Effector CD8-positive, alpha-beta T cell (primary cell): ENCODE measurements at regions not wholly inside any gene's neighbourhood (a gene's known extent, or its start where the extent isn't known, plus 50 kb on each side); places are given as distances from the start of the nearest gene placed in this dataset.
"Not testable (repeated sequence)": the region's sequence is repeated elsewhere in the genome, so short reads cannot be mapped to it uniquely, and the experiment has no call there.

Experiments used
- DNase-seq: peaks from one replicate; lab custom pipeline; 2025; lab: John Stamatoyannopoulos, UW

GRCh38 chr3:95167748-95168147 lies 1104.9 kb downstream of the NSUN3 start:
- DNase-seq = no peak

DNA sequence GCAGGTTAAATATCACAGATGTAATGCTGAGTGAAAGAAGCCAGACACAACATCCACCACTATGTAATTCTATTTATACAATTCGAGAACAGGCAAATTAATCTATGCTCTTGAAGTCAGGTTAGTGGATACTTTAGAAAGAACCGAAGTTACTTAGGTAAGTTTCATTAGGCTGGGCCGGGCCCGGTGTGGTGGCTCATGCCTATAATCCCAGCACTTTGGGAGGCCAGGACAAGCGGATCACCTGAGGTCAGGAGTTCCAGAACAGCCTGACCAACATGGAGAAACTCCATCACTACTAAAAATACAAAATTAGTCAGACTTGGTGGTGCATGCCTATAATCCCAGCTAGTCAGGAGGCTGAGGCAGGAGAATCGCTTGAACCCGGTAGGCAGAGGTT lies 1105.7 kb downstream of the NSUN3 start:
- DNase-seq = no peak

DNA sequence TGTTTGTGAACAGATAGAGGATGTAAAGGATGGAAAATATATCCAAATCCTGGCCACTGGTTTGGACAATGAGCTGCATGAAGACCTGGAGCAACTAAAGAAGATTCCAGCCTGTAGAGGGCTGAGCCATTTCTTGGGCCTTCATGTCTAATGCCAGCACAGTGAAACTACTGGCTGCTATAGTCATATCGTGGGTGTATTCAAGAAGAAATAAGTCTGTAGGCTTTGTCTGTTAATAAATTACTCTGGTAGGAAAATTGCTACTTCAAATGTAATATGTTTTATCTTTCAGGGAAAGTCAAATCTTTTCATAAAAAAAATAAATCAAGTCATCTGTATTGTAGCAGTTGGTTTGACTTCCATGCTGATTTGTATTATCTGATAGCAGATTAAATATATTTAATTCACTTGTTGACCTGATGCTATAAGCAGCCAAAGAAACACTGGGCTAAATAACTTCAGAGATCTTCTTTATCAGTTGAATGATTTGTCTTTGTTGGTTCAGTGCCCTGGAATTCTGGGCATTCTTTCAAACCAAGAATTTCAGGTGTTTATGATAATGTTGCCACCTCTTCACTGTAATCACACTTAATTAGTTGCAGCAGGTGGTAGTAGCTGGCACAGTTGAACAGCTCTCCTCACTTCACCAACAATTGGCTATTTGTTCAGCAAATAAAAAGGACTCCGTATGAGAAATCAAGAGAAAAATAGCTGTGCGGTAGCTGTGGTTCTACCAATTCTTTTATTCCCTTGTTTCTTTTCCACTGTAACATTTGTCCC lies 1109.5 kb downstream of the NSUN3 start:
- DNase-seq = no peak

GRCh38 chr3:95177096-95177495 lies 1114.2 kb downstream of the NSUN3 start:
- no peak for DNase-seq

GRCh38 chr3:95184038-95184437 lies 1121.2 kb downstream of the NSUN3 start:
- DNase-seq = no peak

DNA sequence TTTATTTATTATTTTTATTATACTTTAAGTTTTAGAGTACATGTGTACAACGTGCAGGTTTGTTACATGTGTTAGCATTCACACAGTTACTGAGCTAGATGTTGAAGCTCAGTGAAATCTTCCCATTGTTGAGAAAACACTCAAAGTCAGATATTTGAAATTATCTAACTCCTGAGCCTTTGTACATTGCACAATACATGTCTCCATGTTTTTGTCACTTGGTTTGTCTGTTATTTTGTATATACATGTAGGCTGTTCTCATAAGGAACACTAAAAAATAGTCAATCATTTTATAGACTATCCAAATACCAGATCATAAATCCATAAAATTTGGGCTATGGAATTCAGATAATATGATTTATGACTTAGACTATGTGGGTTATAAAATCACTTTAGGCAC lies 1126.5 kb downstream of the NSUN3 start:
- no peak for DNase-seq

GRCh38 chr3:95197661-95198060 lies 1134.8 kb downstream of the NSUN3 start:
- DNase-seq = no peak

GRCh38 chr3:95200384-95200783 lies 1137.5 kb downstream of the NSUN3 start:
- DNase-seq = no peak

- no peak for DNase-seq
These were observed 1148.0 kb downstream of the NSUN3 start for GRCh38 chr3:95210878-95211277.

DNA sequence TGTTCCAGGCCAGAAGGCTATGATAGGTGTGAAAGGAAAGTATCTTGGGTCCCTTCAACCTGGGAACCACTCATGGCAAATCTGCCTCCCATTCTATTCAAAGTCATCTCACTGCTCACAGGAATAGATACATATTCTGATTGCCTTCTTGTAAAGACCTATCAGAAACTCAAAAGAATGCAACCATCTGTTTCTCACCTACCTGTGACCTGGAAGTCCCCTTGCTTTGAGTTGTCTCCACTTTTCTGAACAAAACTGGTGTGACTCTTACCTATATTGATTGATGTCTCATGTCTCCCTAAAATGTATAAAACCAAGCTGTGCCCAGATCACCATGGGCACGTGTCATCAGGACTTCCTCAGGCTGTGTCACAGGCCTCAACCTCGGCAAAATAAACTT lies 1149.3 kb downstream of the NSUN3 start:
- no peak for DNase-seq

- DNase-seq = no peak
These were observed 1152.6 kb downstream of the NSUN3 start for GRCh38 chr3:95215437-95215957.

- DNase-seq = no peak
These were observed 1154.8 kb downstream of the NSUN3 start for GRCh38 chr3:95217661-95218060.

DNA sequence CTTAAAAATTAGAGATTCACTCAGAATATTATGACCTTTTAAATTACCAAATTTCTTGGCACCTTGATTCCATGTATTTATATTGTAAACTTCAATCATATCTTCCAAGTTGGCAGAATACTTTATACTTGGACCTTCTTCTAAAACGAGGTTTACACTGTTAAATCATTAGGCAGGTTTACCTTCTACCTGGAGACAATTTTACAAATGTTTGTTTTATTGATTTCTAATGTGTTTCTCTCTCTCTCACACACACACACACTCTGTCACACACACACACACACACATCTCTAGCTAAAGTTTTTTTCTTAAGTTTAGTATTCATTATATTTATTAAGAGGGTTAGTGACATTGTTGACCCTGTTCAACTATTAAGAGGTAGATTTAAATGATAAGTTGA lies 1155.6 kb downstream of the NSUN3 start:
- no peak for DNase-seq

DNA sequence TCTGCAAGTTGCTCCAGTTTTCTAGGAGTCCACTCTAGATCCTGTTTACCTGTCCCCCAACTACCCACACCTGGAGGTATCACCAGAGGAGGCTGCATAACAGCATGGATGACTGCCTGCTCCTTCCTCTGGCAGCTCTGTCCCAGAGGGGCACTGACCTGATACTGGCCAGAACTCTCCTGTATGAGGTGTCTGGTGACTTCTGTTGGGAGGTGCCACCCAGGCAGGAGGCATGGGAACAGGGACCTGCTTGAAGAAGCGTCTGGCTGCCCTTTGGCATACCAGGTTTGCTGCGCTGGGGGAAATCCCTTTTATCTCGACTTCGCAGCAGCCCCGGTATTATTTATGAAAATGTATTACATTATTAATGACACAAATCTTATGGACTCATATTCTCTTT lies 1163.6 kb downstream of the NSUN3 start:
- DNase-seq = no peak

DNA sequence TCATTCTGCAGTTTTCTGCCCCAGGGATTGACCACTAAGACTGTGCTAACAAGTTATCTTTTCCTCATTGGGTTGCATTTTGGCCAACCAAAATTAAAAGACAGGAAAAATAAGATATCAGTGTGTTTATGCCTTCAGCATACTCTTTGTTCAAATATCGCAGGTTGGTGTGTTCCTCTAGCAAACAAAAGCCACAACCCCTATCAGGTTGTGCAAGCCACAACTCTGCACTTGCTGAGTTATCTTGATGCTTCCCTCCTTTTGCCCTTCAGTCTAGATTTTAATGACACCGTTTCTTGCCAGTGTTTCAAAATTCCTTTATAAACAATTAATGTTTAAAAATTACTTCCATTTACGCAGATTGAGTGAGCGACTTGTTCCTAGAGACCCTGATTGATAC lies 1164.2 kb downstream of the NSUN3 start:
- DNase-seq = no peak

DNA sequence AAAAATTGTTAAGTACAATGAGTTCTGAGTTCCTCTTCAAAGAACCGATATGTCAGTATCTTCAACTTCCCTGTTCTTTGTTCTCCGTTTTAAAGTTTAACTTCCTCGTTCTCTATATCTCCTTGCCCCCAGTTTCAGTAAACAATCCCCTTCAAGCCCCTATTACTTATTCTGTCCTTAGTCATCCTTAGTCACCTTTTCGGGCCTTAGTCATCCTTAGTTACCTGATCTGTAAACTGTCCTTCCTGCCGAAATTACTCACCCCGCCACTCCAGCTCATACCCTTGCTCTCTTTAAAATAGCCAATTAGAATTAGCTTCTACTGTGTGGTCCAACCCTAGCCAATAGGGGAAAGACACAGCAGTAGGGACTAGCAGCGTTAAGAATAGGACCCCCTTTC lies 1165.6 kb downstream of the NSUN3 start:
- DNase-seq = no peak

DNA sequence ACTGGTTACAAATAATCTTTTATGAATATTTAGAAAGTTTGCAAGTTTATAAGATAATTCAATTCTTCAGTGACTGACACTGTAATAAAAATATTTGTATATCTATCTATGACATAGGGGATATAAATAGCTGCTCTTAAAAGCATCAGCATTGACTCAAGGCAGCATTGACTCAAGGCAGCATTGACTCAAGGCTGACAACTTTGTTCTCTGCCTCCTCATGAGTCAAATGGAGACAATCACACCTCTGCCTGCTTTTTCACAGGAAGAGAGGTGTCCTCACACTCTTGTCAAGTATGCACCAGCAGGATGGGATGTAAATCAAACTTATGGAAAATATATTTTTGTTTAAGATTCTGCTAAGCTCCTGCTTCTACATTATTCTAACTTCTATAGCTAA lies 1173.1 kb downstream of the NSUN3 start:
- DNase-seq = no peak

DNA sequence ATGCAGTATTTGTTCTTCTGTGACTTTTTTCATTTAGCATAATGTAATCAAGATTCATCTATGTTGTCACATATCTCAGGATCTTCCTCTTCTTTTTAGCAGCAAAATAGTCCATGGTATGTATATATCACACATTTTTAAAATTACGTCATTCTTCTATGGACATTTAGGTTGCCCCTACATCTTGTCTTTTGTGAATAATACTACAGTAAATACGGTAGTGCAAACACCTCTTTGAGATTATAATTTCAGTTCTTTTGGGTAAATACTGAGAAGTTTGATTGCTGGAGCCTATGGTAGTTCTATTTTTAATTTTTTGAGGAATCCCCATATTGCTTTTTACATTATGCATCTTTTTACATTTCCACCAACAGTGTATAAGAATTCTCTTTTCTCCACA lies 1174.9 kb downstream of the NSUN3 start:
- DNase-seq = no peak

- DNase-seq = no peak
These were observed 1177.5 kb downstream of the NSUN3 start for GRCh38 chr3:95240395-95240794.

DNA sequence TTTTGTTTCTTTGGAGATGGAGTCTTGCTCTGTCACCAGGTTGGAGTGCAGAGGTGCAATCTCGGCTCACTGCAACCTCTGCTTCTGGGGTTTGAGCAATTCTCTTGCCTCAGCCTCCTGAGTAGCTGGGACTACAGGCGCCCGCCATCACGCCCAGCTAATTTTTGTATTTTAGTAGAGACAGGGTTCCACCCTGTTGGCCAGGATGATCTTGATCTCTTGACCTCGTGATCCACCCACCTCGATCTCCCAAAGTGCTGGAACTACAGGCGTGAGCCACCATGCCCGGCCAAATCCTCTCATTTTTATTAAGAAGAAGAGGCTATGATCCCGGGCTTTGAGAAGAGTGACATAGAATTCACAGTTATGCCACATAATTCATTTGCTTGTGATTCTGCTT lies 1178.4 kb downstream of the NSUN3 start:
- not testable (repeated sequence) for DNase-seq

DNA sequence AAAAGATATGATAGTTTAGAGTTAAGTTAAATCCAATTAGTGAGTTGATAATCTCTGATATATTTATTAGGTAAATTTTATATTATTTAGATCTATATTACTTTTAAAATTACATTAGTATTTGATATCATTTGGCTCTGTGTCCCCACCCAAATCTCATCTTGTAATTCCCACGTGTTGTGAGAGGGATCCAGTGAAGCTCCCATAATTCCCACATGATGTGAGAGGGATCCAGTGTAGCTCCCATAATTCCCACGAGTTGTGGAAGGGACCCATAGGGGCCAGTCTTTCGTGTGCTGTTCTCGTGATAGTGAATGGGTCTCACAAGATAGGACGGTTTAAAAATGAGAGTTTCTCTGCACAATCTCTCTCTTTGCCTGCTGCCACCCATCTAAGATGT lies 1183.6 kb downstream of the NSUN3 start:
- no peak for DNase-seq

- DNase-seq = no peak
These were observed 1191.2 kb downstream of the NSUN3 start for GRCh38 chr3:95254061-95254460.

- no peak for DNase-seq
These were observed 1191.9 kb downstream of the NSUN3 start for GRCh38 chr3:95254758-95255157.

DNA sequence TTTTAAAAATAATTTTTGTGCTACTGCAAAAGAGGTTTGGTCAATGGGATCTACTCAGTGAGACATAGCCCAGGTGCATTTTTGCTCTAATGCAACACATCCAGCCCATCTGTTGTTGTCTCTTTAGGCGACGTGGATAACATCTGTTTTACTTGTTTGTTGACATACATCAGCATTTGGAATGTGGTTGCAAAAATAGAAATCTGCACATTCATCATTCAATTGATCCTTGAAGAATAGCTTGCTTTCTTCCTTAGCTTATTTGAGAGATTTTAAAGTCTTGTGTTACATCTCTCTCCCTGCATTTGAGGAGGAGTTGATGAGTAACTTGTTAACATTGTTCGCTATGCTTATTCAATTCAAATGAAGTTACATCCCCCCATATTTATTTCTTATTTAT lies 1202.3 kb downstream of the NSUN3 start:
- DNase-seq = no peak
